ENCODE measurements at regions not wholly inside any gene's neighbourhood (a gene's known extent, or its start where the extent isn't known, plus 50 kb on each side); places are given as distances from the start of the nearest gene placed in this dataset.

- H3K9me3 ChIP-seq: no peaks in the 10 kb centered on the region
- H3K27ac ChIP-seq: no peak overlapping the region
- DNase-seq: no peak
- no peaks in the 10 kb centered on the region for H3K4me1 ChIP-seq
- H3K27me3 ChIP-seq (ENCODE audit: low read depth): no peaks in the 10 kb centered on the region
- no peak for TF ChIP-seq CTCF (IDR thresholded peaks at IDR 0.05)
- intact Hi-C loops (cut with DNase I): no loop called here
- H3K36me3 ChIP-seq: no peaks in the 10 kb centered on the region
- no peak for ATAC-seq
- H3K4me3 ChIP-seq: no peak overlapping the region
Observed at GRCh38 chr12:87612996-87613395, 416.2 kb downstream of the C12orf50 start.

- intact Hi-C loops (cut with DNase I): no loop called here
- Histone ChIP-seq H3K36me3 (no peaks in the 10 kb centered on the region), H3K9me3 (no peaks in the 10 kb centered on the region), H3K27me3 (ENCODE audit: low read depth) (no peaks in the 10 kb centered on the region), H3K4me3 (no peak overlapping the region), H3K27ac (no peak overlapping the region), H3K4me1 (no peaks in the 10 kb centered on the region)
- TF ChIP-seq CTCF (IDR thresholded peaks at IDR 0.05): no peak
- DNase-seq (no peak), ATAC-seq (no peak)
Observed at GRCh38 chr12:87608321-87608720, 420.9 kb downstream of the C12orf50 start.

GRCh38 chr12:87603727-87604126, 425.5 kb downstream of the C12orf50 start:
- no peak for TF ChIP-seq CTCF (IDR thresholded peaks at IDR 0.05)
- intact Hi-C loops (cut with DNase I): no loop called here
- Histone ChIP-seq H3K9me3 (no peaks in the 10 kb centered on the region), H3K36me3 (no peaks in the 10 kb centered on the region), H3K27ac (no peak overlapping the region), H3K4me1 (no peaks in the 10 kb centered on the region), H3K4me3 (no peak overlapping the region), H3K27me3 (ENCODE audit: low read depth) (no peaks in the 10 kb centered on the region)
- ATAC-seq (no peak), DNase-seq (no peak)

GRCh38 chr12:87599459-87599858, 429.7 kb downstream of the C12orf50 start:
- DNase-seq: no peak
- Histone ChIP-seq H3K9me3 (no peaks in the 10 kb centered on the region), H3K4me1 (no peaks in the 10 kb centered on the region), H3K27ac (no peak overlapping the region), H3K36me3 (no peaks in the 10 kb centered on the region), H3K27me3 (ENCODE audit: low read depth) (no peaks in the 10 kb centered on the region), H3K4me3 (no peak overlapping the region)
- intact Hi-C loops (cut with DNase I): no loop called here
- no peak for ATAC-seq
- no peak for TF ChIP-seq CTCF (IDR thresholded peaks at IDR 0.05)

GRCh38 chr12:87597114-87597513, 432.1 kb downstream of the C12orf50 start:
- H3K4me1 ChIP-seq: no peaks in the 10 kb centered on the region
- no peak for TF ChIP-seq CTCF (IDR thresholded peaks at IDR 0.05)
- no peak overlapping the region for H3K4me3 ChIP-seq
- H3K27ac ChIP-seq: no peak overlapping the region
- H3K36me3 ChIP-seq: no peaks in the 10 kb centered on the region
- no peaks in the 10 kb centered on the region for H3K27me3 ChIP-seq (ENCODE audit: low read depth)
- DNase-seq (no peak), ATAC-seq (no peak)
- intact Hi-C loops (cut with DNase I): no loop called here
- no peaks in the 10 kb centered on the region for H3K9me3 ChIP-seq

GRCh38 chr12:87596636-87597035, 432.6 kb downstream of the C12orf50 start:
- intact Hi-C loops (cut with DNase I): no loop called here
- H3K27me3 ChIP-seq (ENCODE audit: low read depth): no peaks in the 10 kb centered on the region
- no peak for ATAC-seq

More at GRCh38 chr12:87596636-87597035, 432.6 kb downstream of the C12orf50 start:
- Histone ChIP-seq H3K4me1 (no peaks in the 10 kb centered on the region), H3K36me3 (no peaks in the 10 kb centered on the region), H3K4me3 (no peak overlapping the region), H3K9me3 (no peaks in the 10 kb centered on the region), H3K27ac (no peak overlapping the region)
- TF ChIP-seq CTCF (IDR thresholded peaks at IDR 0.05): no peak
- no peak for DNase-seq
